ENCODE measurements at regions not wholly inside any gene's neighbourhood (a gene's known extent, or its start where the extent isn't known, plus 50 kb on each side); places are given as distances from the start of the nearest gene placed in this dataset.

DNA sequence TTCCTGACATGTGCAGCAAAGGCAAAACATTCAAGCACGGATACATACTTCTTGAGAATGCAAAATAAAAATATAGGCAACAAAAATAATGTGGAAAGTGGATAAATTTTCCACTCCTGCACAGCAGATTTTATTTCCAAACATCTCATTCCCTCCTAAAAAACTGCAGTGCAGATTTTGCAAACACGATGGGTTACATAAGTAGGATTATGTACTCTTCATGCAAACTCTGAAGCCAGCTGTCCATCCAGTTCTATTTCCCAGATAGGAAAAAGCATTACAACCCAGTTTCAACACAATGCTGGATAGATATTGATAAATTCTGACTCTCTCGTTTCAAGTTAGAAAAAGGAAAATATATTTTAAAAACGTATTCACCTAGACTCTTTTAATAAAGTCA lies 52.7 kb upstream of the CCNG1 start:
- TF ChIP-seq, protein P1, sequence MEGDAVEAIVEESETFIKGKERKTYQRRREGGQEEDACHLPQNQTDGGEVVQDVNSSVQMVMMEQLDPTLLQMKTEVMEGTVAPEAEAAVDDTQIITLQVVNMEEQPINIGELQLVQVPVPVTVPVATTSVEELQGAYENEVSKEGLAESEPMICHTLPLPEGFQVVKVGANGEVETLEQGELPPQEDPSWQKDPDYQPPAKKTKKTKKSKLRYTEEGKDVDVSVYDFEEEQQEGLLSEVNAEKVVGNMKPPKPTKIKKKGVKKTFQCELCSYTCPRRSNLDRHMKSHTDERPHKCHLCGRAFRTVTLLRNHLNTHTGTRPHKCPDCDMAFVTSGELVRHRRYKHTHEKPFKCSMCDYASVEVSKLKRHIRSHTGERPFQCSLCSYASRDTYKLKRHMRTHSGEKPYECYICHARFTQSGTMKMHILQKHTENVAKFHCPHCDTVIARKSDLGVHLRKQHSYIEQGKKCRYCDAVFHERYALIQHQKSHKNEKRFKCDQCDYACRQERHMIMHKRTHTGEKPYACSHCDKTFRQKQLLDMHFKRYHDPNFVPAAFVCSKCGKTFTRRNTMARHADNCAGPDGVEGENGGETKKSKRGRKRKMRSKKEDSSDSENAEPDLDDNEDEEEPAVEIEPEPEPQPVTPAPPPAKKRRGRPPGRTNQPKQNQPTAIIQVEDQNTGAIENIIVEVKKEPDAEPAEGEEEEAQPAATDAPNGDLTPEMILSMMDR (IDR thresholded peaks at IDR 0.05), result no peak
- Histone ChIP-seq H3K27ac (no peak overlapping the region), H3K4me3 (no peak overlapping the region), H3K27me3 (no peaks in the 10 kb centered on the region), H3K4me1 (no peaks in the 10 kb centered on the region), H3K9me3 (peaks cover 0 to 3% of the 10 kb centered on the region in 2 donors), H3K36me3 (no peaks in the 10 kb centered on the region)
- no peak for DNase-seq (ENCODE audit: low spot score in 2 of 2)
- intact Hi-C loops (cut with DNase I), result no loop called here

DNA sequence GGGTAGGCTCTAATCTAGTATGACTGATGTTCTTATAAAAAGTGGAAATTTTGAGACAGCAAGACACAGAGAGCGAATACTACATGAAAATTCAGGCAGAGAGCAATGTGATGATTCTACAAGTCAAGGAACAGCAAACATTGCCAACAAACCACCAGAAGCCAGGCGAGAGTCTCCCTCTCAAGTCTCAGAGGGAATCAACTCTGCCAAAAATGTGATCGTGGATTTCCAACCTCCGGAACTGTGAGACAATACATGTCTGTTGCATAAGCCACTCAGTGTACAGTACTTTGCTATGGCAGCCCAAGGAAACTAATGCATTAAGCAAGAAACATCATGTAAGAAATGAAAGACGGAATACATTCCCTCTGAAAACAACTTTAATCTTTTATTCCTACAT lies 52.1 kb upstream of the CCNG1 start:
- no peaks in the 10 kb centered on the region for H3K36me3 ChIP-seq
- no peak overlapping the region for H3K4me3 ChIP-seq
- DNase-seq (ENCODE audit: low spot score in 2 of 2), result no peak
- no peaks in the 10 kb centered on the region for H3K27me3 ChIP-seq
- TF ChIP-seq, protein P1 (IDR thresholded peaks at IDR 0.05), result no peak
- no peak overlapping the region for H3K27ac ChIP-seq
- intact Hi-C loops (cut with DNase I), result no loop called here
- peaks cover 0 to 4% of the 10 kb centered on the region in 2 donors for H3K9me3 ChIP-seq
- no peaks in the 10 kb centered on the region for H3K4me1 ChIP-seq

DNA sequence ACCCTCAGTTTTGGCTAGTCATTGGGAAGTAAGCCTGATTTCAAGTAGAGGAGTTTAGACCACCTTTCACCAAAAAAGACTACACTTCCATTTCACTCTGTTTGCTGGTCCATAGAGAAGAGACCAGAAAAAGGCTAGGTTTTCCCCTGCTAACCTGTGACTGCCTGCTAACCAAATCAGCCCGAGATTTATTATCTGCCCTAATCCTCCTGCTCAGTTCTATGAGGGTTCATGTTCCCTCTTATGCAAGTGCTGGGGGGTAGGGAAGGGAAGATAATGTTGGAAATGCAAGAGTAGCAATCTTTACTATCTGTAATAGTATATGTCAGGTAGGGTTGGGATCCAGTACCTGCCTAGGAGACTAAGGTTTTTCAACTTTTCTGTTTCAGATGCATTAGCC lies 51.6 kb upstream of the CCNG1 start:
- TF ChIP-seq, protein P1 (IDR thresholded peaks at IDR 0.05), result no peak
- no peak for DNase-seq (ENCODE audit: low spot score in 2 of 2)

DNA sequence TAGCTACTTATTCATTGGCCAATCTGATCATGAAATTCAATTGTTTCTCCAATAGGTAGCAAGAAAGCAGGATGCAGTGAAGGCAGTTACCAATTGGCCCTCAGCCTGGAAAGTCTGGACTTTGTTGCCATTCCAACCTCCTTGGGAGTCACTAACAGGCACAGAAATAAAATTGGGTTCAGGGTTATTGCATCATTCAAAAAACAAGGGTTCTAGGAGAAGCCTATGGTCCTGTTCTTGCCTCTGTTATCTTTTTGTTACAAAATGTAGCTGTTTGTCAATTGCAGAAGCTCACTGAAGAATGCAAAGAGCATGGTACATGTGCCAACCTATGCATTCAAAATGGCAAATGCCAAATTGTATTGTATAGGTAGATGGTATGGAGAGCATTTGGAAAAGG lies 51.0 kb upstream of the CCNG1 start:
- intact Hi-C loops (cut with DNase I), result no loop called here

More for the DNA sequence above, 51.6 kb upstream of the CCNG1 start:
- H3K9me3 ChIP-seq, result peaks cover 0 to 4% of the 10 kb centered on the region in 2 donors
- no peak overlapping the region for H3K27ac ChIP-seq
- no peaks in the 10 kb centered on the region for H3K27me3 ChIP-seq
- H3K4me1 ChIP-seq, result no peaks in the 10 kb centered on the region
- no peak overlapping the region for H3K4me3 ChIP-seq
- H3K36me3 ChIP-seq, result no peaks in the 10 kb centered on the region
- intact Hi-C loops (cut with DNase I), result no loop called here

DNA sequence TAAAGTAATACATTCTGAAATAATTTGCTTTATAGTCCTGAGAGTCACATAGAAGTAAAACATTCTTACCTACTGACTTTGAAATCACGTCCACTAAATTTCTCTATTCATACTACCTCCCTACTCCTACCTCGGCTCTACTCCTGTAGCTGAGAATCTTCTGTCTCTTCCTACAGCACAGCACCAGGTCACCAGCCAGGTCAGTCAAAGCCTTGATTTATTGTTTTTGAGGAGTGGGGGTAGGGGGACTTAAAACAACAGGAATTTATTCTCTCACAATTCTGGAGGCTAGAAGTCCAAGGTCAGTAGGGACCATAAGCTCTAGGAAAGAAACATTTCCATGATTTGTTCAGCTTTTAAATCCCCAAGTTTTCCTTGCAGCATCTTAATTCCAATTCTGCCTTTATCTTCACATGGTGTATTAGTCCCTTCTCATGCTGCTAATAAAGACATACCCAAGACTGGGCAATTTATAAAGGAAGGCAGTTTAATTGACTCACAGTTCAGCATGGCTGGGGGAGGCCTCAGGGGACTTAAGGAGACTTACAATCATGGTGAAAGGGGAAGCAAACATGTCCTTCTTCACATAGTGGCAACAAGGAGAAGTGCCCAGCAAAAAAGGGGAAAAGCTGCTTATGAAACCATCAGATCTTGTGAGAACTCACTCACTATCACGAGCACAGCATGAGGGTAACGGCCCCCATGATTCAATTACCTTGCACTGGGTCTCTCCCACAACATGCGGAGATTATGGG lies 49.6 kb upstream of the CCNG1 start:
- H3K27ac ChIP-seq, result no peak overlapping the region
- TF ChIP-seq, protein P1 (IDR thresholded peaks at IDR 0.05), result no peak
- H3K36me3 ChIP-seq, result no peaks in the 10 kb centered on the region
- intact Hi-C loops (cut with DNase I), result no loop called here
- no peak for DNase-seq (ENCODE audit: low spot score in 2 of 2)
- H3K4me3 ChIP-seq, result no peak overlapping the region
- peaks cover 0 to 4% of the 10 kb centered on the region in 2 donors for H3K9me3 ChIP-seq
- no peaks in the 10 kb centered on the region for H3K4me1 ChIP-seq
- no peaks in the 10 kb centered on the region for H3K27me3 ChIP-seq

More for the DNA sequence above, 51.0 kb upstream of the CCNG1 start:
- Histone ChIP-seq H3K36me3 (no peaks in the 10 kb centered on the region), H3K4me1 (no peaks in the 10 kb centered on the region), H3K27ac (no peak overlapping the region), H3K9me3 (peaks cover 0 to 4% of the 10 kb centered on the region in 2 donors), H3K27me3 (no peaks in the 10 kb centered on the region), H3K4me3 (no peak overlapping the region)
- no peak for DNase-seq (ENCODE audit: low spot score in 2 of 2)
- TF ChIP-seq, protein P1 (IDR thresholded peaks at IDR 0.05), result no peak
